NCI-H2107 treated with DMSO at 0.1 percent for 48 hours (cell line): ENCODE measurements at regions not wholly inside any gene's neighbourhood (a gene's known extent, or its start where the extent isn't known, plus 50 kb on each side); places are given as distances from the start of the nearest gene placed in this dataset.

ENCODE experiments used
- DNase-seq: peaks from one replicate; lab custom pipeline; 2025; ENCODE audit not compliant: unreplicated experiment; lab: John Stamatoyannopoulos, UW

- no peak for DNase-seq
These were observed 1176.3 kb downstream of the CDH18 start for GRCh38 chr5:18811661-18812060.

GRCh38 chr5:18828351-18828750 is 1159.6 kb downstream of the CDH18 start:
- no peak for DNase-seq

- no peak for DNase-seq
These were observed 1158.5 kb downstream of the CDH18 start for GRCh38 chr5:18829539-18829938.

DNA sequence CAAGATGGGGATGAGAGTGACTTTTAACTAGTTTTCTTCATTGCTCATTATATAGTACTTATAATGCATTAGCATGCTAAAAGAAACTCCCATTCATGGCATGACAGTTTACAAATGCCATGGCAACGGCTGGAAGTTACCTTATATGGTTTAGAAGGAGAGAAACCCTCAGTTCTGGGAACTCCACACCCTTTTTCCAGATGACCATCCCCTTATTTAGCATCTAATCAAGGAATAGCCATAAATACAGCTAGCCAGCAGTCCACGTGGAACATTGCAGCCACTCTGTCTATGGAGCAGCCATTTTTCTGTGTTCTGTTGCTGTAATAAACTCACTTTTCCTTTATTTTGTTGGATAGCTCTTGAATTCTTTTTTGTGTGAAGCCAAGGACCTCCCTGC is 1137.8 kb downstream of the CDH18 start:
- DNase-seq, result no peak

DNA sequence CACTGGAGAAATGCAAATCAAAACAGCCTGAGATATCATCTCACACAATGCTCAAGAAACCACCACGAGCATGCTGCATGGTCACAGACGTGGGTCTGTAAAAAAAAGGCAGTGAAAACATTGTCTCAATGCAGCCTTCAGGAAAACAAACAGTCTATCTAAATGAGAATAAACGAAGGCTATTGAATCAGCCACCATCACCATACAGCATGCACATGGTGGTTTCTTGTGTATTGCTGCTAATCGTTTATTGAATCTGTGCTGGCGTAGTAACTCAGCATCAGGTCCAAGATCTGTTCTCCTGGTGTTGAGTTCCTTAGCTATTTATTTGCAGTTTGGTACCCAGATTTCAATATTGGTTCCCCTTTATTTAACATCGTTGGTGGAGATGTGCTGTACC is 1115.0 kb downstream of the CDH18 start:
- no peak for DNase-seq

DNA sequence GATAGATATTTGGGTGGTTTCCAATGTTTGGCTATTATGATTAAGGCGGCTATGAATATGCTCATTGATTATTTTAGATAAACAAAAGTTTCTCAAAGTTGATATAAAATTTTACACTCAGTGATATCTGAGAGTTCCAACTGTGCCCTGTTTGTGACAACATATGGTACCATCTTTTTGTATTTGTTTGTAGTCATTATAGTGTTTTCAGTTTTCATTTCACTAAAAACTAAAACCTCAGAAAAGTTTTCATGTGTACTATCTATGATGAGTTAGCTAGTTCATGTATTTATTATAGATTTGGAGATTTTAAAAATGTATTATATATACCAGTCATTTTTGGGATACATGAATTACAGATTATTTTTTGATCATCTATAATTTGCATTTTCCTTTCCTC is 1111.4 kb downstream of the CDH18 start:
- DNase-seq, result no peak

- no peak for DNase-seq
These were observed 1106.4 kb downstream of the CDH18 start for GRCh38 chr5:18881615-18882014.

DNA sequence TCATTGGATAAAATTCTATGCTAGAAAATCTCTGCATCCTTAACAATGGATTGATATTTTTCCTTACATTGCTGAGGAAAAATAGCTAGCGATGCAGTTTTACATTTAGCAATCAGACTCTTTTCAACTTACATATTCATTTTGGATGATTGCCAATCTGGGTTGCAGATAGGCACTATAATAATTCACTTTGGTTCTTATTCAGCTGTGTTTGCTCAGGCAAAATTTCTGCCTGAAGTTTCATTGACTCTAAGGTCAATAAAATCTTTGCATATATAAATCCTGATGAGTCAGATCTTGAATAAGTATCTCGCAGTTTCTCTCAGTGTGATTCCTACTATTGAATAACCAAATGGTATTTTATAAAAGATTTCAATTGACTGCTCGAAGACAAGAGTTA is 1105.8 kb downstream of the CDH18 start:
- no peak for DNase-seq

DNA sequence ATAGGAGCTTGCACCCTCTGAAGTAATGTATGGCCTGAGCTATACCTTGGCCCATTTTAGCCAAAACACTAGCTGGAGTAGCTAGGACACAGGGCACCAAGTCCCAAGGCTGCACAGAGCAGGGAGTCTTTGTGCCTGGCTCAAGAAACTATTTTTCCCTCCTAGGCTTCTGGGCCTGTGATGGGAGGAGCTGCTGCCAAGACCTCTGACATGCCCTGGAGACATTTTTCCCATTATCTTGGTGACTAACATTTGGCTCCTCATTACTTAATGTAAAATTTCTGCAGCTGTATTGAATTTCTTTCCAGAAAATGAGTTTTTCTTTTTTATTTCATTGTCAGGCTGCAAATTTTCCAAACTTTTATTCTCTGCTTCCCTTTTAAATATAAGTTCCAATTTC is 1099.2 kb downstream of the CDH18 start:
- no peak for DNase-seq

- DNase-seq, result no peak
These were observed 1087.4 kb downstream of the CDH18 start for GRCh38 chr5:18900644-18901043.

- no peak for DNase-seq
These were observed 1067.0 kb downstream of the CDH18 start for GRCh38 chr5:18920966-18921365.

DNA sequence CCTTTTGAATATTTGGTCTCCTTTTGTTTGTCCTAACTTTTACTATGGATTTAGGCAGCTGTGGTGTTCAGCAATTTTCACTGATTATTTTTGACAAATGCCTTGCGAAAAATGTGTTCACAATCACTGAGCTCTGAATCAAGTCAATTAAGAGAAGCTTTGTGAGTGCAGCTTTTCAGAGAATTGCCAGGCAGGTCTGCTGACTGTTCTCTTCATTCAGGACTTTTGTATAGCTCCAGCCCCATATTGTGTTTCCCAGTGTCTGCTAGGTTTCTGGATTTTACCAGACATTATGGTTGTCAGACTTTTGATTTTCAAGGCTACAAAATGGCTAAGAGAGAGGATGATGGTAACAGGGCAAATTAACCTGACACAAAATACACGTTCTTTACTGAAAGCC is 1055.9 kb downstream of the CDH18 start:
- no peak for DNase-seq

DNA sequence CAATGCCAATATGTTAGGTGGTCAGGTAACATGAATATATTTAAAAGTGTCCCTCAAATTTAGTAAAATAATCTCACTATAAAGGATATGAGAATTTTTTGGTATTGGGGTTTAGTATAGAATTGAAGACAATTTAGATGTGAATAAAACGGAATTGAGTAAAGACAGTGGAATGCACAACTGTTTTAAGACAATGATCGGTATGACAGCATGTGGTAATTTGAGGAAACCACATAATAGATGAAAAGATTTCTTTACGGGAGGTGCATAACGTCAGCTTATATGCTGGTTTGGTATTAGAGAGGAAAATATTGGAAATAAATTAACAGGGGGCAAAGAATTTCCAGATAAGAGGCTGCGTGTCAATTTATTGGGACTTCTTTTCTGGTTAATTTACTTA is 1043.2 kb downstream of the CDH18 start:
- no peak for DNase-seq

DNA sequence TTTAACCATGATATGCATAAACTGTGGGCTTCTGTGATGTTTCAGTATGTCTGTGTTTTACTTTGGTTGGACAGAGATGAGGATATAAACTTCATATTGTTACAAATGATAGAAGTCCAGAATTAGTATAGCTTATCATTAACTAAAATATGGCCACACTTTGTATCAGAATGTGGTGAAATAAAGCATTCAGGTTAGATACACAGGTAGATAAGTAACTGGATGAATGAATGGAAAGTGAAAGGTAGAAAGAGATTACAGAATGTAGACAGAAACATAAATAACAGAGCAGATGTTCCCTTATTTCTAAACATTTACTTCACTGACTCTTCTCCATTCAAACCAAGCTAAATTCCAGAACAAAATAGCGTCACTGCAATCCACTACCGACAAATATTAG is 1033.8 kb downstream of the CDH18 start:
- DNase-seq, result no peak

- DNase-seq, result no peak
These were observed 1028.5 kb downstream of the CDH18 start for GRCh38 chr5:18959535-18959934.

GRCh38 chr5:18961234-18961633 is 1026.8 kb downstream of the CDH18 start:
- no peak for DNase-seq

DNA sequence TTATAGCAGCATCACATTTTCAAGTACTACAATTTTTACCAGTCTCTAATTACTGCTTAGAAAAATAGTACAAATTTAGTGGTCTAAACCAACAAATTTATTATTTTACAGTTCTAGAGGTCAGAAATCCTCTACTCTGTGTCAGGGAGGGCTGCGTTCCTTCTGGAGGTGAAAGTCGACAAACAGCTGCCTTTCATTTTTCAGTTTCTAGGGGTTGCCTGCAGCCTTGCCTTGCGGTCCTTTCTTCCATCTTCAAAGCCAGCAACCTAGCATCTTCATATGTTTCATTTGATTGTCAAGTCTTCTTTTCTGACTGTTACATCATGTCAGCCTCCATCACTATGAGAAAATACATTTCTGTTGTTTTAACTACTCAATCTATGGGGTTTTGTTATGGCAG is 1022.1 kb downstream of the CDH18 start:
- DNase-seq, result no peak

- DNase-seq, result no peak
These were observed 1020.4 kb downstream of the CDH18 start for GRCh38 chr5:18967637-18968036.

GRCh38 chr5:18968966-18969365 is 1019.0 kb downstream of the CDH18 start:
- DNase-seq, result no peak

DNA sequence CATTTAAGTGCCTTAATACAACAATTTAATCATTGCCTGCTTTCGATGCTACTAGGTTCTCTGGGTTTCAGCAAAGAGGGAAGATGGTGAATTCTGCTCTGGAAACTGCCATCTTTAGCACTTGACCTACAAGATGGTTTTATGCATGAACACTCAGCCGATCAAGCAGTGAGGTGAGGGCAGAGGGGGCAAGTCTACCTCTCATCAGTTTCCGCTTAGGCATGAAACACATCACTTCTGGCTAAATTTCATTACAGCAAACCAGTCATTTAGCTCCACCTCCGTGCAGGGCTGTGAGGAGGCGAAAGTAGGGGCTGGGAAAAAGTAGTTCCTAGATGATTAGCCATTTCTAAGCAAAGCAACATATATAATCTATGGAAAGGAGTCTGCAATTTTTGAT is 1018.0 kb downstream of the CDH18 start:
- no peak for DNase-seq

- DNase-seq, result no peak
These were observed 1015.8 kb downstream of the CDH18 start for GRCh38 chr5:18972177-18972576.

GRCh38 chr5:18975624-18976023 is 1012.4 kb downstream of the CDH18 start:
- no peak for DNase-seq

GRCh38 chr5:18977880-18978279 is 1010.1 kb downstream of the CDH18 start:
- no peak for DNase-seq

- DNase-seq, result no peak
These were observed 1003.4 kb downstream of the CDH18 start for GRCh38 chr5:18984559-18985080.
